GDM1 (cell line): ENCODE measurements at regions not wholly inside any gene's neighbourhood (a gene's known extent, or its start where the extent isn't known, plus 50 kb on each side); places are given as distances from the start of the nearest gene placed in this dataset.
A peak's percentile ranks its signal among the peaks of the same experiment; 100 is the strongest.

Experiments used
- DNase-seq: peaks from one replicate; lab custom pipeline; 2025; lab: John Stamatoyannopoulos, UW

GRCh38 chr15:69656271-69657030 is 203.8 kb downstream of the RPLP1 start:
- no peak for DNase-seq

- no peak for DNase-seq
These were observed 205.0 kb downstream of the RPLP1 start for GRCh38 chr15:69657626-69658025.

- no peak for DNase-seq
These were observed 205.9 kb downstream of the RPLP1 start for GRCh38 chr15:69658411-69658945.

- DNase-seq: no peak
These were observed 206.9 kb downstream of the RPLP1 start for GRCh38 chr15:69659454-69660050.

GRCh38 chr15:69660114-69660513 is 207.5 kb downstream of the RPLP1 start:
- no peak for DNase-seq

GRCh38 chr15:69660658-69661405 is 208.2 kb downstream of the RPLP1 start:
- DNase-seq: no peak

GRCh38 chr15:69661446-69661845 is 208.8 kb downstream of the RPLP1 start:
- DNase-seq: no peak

GRCh38 chr15:69661871-69662644 is 209.4 kb downstream of the RPLP1 start:
- no peak for DNase-seq

- no peak for DNase-seq
These were observed 210.0 kb downstream of the RPLP1 start for GRCh38 chr15:69662645-69663000.

GRCh38 chr15:69663441-69663840 is 210.8 kb downstream of the RPLP1 start:
- DNase-seq: no peak

GRCh38 chr15:69663982-69664381 is 211.4 kb downstream of the RPLP1 start:
- DNase-seq: no peak

GRCh38 chr15:69664572-69665571 is 212.3 kb downstream of the RPLP1 start:
- DNase-seq: no peak

- peak; percentile 14 for DNase-seq
These were observed 213.1 kb downstream of the RPLP1 start for GRCh38 chr15:69665641-69666111.

- peak; percentile 35 for DNase-seq
These were observed 213.8 kb downstream of the RPLP1 start for GRCh38 chr15:69666441-69666882.

GRCh38 chr15:69666921-69667811 is 214.5 kb downstream of the RPLP1 start:
- DNase-seq: peak; percentile 83

- no peak for DNase-seq
These were observed 215.6 kb downstream of the RPLP1 start for GRCh38 chr15:69668039-69668705.

- peak; percentile 52 for DNase-seq
These were observed 216.3 kb downstream of the RPLP1 start for GRCh38 chr15:69668963-69669362.

- no peak for DNase-seq
These were observed 216.8 kb downstream of the RPLP1 start for GRCh38 chr15:69669446-69669845.

GRCh38 chr15:69673291-69673881 is 220.8 kb downstream of the RPLP1 start:
- DNase-seq: no peak
